ENCODE measurements at regions not wholly inside any gene's neighbourhood (a gene's known extent, or its start where the extent isn't known, plus 50 kb on each side); places are given as distances from the start of the nearest gene placed in this dataset.

DNA sequence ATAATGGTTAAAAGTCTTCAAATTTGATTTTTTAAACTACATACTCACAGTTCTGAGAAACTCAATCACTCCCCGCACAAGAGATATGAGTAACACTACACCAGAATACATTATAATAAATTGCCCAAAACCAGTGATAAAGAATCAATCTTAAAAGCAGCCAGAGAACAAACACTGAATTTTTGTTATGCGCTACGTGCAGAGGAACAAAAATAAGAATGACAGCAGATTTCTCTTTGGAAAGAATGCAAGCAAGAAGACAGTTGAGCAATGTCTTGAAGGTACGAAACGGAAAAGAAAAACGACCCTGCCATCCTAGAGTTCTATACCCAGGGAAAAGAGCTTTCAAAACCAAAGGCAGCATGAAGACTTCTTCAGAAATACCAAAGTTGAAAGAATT is 216.7 kb downstream of the TTLL2 start:
- H3K4me3 ChIP-seq (ENCODE audit: low read length) = no peak overlapping the region
- peaks cover 3% of the 10 kb centered on the region for H3K27me3 Mint-ChIP-seq (ENCODE audit: insufficient read depth)
- no peaks in the 10 kb centered on the region for H3K27me3 ChIP-seq (ENCODE audit: control insufficient read depth, insufficient read depth, low read length, poor library complexity, severe bottlenecking)
- peaks cover 6% of the 10 kb centered on the region for H3K4me1 Mint-ChIP-seq
- H3K4me1 ChIP-seq (ENCODE audit: control insufficient read depth, insufficient read depth, low read length) = no peaks in the 10 kb centered on the region
- H3K9me3 Mint-ChIP-seq = peaks cover 20% of the 10 kb centered on the region
- H3K36me3 ChIP-seq (ENCODE audit: control insufficient read depth, insufficient read depth, low read length) = no peaks in the 10 kb centered on the region
- H3K4me3 Mint-ChIP-seq = no peak overlapping the region
- no peaks in the 10 kb centered on the region for H3K36me3 Mint-ChIP-seq (ENCODE audit: low read depth)
- H3K9me3 ChIP-seq (ENCODE audit: control insufficient read depth, low read length) = peaks cover 11% of the 10 kb centered on the region
- no peak for DNase-seq
- TF ChIP-seq, protein P1, sequence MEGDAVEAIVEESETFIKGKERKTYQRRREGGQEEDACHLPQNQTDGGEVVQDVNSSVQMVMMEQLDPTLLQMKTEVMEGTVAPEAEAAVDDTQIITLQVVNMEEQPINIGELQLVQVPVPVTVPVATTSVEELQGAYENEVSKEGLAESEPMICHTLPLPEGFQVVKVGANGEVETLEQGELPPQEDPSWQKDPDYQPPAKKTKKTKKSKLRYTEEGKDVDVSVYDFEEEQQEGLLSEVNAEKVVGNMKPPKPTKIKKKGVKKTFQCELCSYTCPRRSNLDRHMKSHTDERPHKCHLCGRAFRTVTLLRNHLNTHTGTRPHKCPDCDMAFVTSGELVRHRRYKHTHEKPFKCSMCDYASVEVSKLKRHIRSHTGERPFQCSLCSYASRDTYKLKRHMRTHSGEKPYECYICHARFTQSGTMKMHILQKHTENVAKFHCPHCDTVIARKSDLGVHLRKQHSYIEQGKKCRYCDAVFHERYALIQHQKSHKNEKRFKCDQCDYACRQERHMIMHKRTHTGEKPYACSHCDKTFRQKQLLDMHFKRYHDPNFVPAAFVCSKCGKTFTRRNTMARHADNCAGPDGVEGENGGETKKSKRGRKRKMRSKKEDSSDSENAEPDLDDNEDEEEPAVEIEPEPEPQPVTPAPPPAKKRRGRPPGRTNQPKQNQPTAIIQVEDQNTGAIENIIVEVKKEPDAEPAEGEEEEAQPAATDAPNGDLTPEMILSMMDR (conservative IDR thresholded peaks at IDR 0.05) = no peak
- H3K27ac Mint-ChIP-seq = no peak overlapping the region
- WGBS, 2 experiments (ENCODE audit: insufficient coverage in 1 of 2, insufficient read length in 1 of 2) = 93 to 97% methylated on average over 5 to 6 of the region's 6 CpGs
- no peak overlapping the region for H3K27ac ChIP-seq (ENCODE audit: low read depth, low read length)
- H3K9ac ChIP-seq (ENCODE audit: extremely low read depth, low read length, poor library complexity, severe bottlenecking) = no peak overlapping the region

DNA sequence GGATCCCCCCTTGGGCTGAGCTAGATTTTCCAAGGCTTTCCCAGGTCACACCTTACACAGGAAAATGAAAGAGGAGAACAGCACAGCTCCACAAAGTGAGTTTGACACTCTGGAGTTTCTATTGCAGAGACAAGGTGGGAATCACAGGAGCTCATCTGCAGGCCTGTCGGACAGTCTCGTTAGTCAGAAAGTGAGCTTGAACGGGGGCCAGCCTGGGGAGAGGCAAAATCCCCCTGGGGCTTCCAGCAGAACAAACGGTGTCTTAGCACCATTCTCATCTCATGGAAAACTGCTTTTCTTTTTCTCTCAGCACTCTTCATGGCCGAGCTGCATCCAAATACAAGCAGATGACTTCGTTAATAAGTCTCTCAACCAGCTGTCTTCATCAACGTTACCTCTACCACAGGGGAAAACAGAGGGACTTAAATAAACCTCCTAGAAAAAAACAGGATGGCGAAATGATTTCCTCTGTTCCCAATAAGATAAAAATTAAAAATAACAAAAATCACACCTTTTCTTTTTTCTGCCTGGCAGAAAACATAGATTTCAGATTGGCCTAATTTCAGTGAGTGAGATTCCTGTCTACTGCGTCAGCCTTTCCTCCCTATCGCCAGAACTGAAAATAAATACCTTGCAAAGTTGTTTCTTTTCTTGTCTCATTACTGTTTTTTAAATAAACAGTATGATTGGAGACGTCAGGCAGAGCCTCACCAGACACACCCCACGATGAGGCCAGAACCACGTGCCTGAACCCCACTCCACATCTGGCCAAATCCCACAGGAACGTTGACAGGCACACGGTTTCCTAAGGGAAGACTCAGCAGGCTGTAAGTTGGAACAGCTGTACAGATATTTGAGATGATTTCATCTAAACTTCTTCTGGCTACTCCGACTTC is 219.0 kb downstream of the TTLL2 start:
- no peak overlapping the region for H3K4me3 Mint-ChIP-seq
- no peaks in the 10 kb centered on the region for H3K4me1 Mint-ChIP-seq
- WGBS, 2 experiments (ENCODE audit: insufficient coverage in 1 of 2, insufficient read length in 1 of 2) = 92 to 93% methylated on average over 9 to 16 of the region's 16 CpGs
- peaks cover 20% of the 10 kb centered on the region for H3K9me3 Mint-ChIP-seq
- Histone ChIP-seq H3K36me3 (ENCODE audit: control insufficient read depth, insufficient read depth, low read length) (no peaks in the 10 kb centered on the region), H3K27me3 (ENCODE audit: control insufficient read depth, insufficient read depth, low read length, poor library complexity, severe bottlenecking) (no peaks in the 10 kb centered on the region), H3K4me1 (ENCODE audit: control insufficient read depth, insufficient read depth, low read length) (no peaks in the 10 kb centered on the region), H3K4me3 (ENCODE audit: low read length) (no peak overlapping the region), H3K9ac (ENCODE audit: extremely low read depth, low read length, poor library complexity, severe bottlenecking) (no peak overlapping the region), H3K9me3 (ENCODE audit: control insufficient read depth, low read length) (peaks cover 11% of the 10 kb centered on the region), H3K27ac (ENCODE audit: low read depth, low read length) (no peak overlapping the region)
- TF ChIP-seq, protein P1 (conservative IDR thresholded peaks at IDR 0.05) = no peak
- peaks cover 3% of the 10 kb centered on the region for H3K27me3 Mint-ChIP-seq (ENCODE audit: insufficient read depth)
- no peak overlapping the region for H3K27ac Mint-ChIP-seq
- DNase-seq = no peak
- H3K36me3 Mint-ChIP-seq (ENCODE audit: low read depth) = no peaks in the 10 kb centered on the region

GRCh38 chr6:167546611-167547327 is 221.9 kb downstream of the TTLL2 start:
- peaks cover 2% of the 10 kb centered on the region for H3K9me3 Mint-ChIP-seq
- Histone ChIP-seq H3K36me3 (ENCODE audit: control insufficient read depth, insufficient read depth, low read length) (no peaks in the 10 kb centered on the region), H3K27me3 (ENCODE audit: control insufficient read depth, insufficient read depth, low read length, poor library complexity, severe bottlenecking) (no peaks in the 10 kb centered on the region), H3K4me1 (ENCODE audit: control insufficient read depth, insufficient read depth, low read length) (no peaks in the 10 kb centered on the region), H3K4me3 (ENCODE audit: low read length) (no peak overlapping the region), H3K9ac (ENCODE audit: extremely low read depth, low read length, poor library complexity, severe bottlenecking) (no peak overlapping the region), H3K27ac (ENCODE audit: low read depth, low read length) (no peak overlapping the region), H3K9me3 (ENCODE audit: control insufficient read depth, low read length) (no peaks in the 10 kb centered on the region)
- H3K4me3 Mint-ChIP-seq = no peak overlapping the region
- no peaks in the 10 kb centered on the region for H3K4me1 Mint-ChIP-seq
- no peak overlapping the region for H3K27ac Mint-ChIP-seq
- WGBS, 2 experiments (ENCODE audit: insufficient coverage in 1 of 2, insufficient read length in 1 of 2) = 92 to 97% methylated on average over 17 to 32 of the region's 32 CpGs
- TF ChIP-seq, protein P1 (conservative IDR thresholded peaks at IDR 0.05) = no peak
- H3K27me3 Mint-ChIP-seq (ENCODE audit: insufficient read depth) = peaks cover 3% of the 10 kb centered on the region
- no peak for DNase-seq
- no peaks in the 10 kb centered on the region for H3K36me3 Mint-ChIP-seq (ENCODE audit: low read depth)

Measured in endodermal cell (in vitro differentiated cells).